A673 (cell line): ENCODE measurements at regions not wholly inside any gene's neighbourhood (a gene's known extent, or its start where the extent isn't known, plus 50 kb on each side); places are given as distances from the start of the nearest gene placed in this dataset.

ENCODE experiments used
- EZH2 ChIP-seq: fragments of 200-600 bp; sonication (generic); IDR thresholded peaks from 2 replicates; pipeline ENCODE4 v1.6.1; 2017; ENCODE audit warnings: borderline replicate concordance, low read depth, mild to moderate bottlenecking, mixed read lengths, antibody characterized with exemption, low read length; ENCODE audit not compliant: poor library complexity, severe bottlenecking
- TF ChIP-seq, protein P1 (sequence below): fragments of 300-800, 200-600 bp; sonication (generic); conservative IDR thresholded peaks from 2 replicates; pipeline ENCODE4 v1.5.1; 2017; ENCODE audit warnings: low read depth, mild to moderate bottlenecking, antibody characterized with exemption, low read length, moderate library complexity, mixed read lengths

DNA sequence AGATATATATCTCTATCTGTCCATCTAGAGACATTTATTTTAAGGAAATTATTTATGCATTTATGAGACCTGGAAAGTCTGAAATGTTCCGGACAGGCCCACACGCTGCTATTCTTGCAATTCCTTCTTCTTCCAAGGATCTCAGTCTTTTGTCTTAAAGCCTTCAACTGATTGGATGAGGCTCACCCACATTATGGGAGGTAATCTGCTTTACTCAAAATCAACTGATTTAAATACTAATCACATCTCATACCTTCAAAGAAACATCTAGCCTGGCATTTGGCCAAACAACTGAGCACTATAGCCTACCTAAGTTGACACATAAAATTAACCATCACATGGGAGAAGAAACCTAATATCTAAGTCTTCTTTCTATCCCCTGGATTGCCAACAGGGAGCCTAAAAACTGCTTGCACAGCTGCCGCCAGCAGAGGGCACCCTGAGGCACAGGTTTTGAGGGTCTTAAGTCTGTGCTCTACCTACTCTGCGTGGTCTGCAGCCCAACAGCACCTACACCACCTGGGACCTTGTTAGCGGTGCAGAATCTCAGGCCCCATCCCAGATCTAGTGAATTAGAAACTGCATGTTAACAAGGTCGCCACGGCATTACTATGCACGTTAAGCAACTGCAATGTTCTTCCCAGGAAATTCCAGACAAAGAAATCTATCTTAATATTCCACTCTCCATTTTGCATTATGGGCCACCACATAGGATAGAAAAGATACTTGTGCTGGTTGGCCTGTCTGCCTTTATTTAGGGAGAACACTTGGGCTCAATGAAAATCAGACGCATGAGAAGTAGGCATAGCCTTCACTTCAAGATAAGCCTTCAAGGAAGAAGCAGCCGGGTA lies 249.7 kb downstream of the FOXG1 start:
- TF ChIP-seq, protein P1, sequence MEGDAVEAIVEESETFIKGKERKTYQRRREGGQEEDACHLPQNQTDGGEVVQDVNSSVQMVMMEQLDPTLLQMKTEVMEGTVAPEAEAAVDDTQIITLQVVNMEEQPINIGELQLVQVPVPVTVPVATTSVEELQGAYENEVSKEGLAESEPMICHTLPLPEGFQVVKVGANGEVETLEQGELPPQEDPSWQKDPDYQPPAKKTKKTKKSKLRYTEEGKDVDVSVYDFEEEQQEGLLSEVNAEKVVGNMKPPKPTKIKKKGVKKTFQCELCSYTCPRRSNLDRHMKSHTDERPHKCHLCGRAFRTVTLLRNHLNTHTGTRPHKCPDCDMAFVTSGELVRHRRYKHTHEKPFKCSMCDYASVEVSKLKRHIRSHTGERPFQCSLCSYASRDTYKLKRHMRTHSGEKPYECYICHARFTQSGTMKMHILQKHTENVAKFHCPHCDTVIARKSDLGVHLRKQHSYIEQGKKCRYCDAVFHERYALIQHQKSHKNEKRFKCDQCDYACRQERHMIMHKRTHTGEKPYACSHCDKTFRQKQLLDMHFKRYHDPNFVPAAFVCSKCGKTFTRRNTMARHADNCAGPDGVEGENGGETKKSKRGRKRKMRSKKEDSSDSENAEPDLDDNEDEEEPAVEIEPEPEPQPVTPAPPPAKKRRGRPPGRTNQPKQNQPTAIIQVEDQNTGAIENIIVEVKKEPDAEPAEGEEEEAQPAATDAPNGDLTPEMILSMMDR = peak; percentile 93
- no peak for TF ChIP-seq EZH2
